ENCODE measurements at regions not wholly inside any gene's neighbourhood (a gene's known extent, or its start where the extent isn't known, plus 50 kb on each side); places are given as distances from the start of the nearest gene placed in this dataset.

GRCh38 chr18:24993628-24994027 is 358.3 kb downstream of the ZNF521 start:
- no peak for DNase-seq

GRCh38 chr18:24995056-24995455 is 356.9 kb downstream of the ZNF521 start:
- DNase-seq: no peak

GRCh38 chr18:24995755-24996154 is 356.2 kb downstream of the ZNF521 start:
- DNase-seq: no peak

- DNase-seq: no peak
Measured at GRCh38 chr18:24999650-25000267, 352.2 kb downstream of the ZNF521 start.

- DNase-seq: no peak
Measured at GRCh38 chr18:25001803-25002202, 350.2 kb downstream of the ZNF521 start.

GRCh38 chr18:25005541-25006403 is 346.2 kb downstream of the ZNF521 start:
- DNase-seq: no peak

- no peak for DNase-seq
Measured at GRCh38 chr18:25010623-25011374, 341.2 kb downstream of the ZNF521 start.

Measured in SHP77 treated with DMSO at 0.1 percent for 48 hours (cell line).